ENCODE measurements at regions not wholly inside any gene's neighbourhood (a gene's known extent, or its start where the extent isn't known, plus 50 kb on each side); places are given as distances from the start of the nearest gene placed in this dataset.
"Not testable (repeated sequence)": the region's sequence is repeated elsewhere in the genome, so short reads cannot be mapped to it uniquely, and the experiment has no call there.

- no peak for DNase-seq
Observed at GRCh38 chr10:106378251-106378650, 786.3 kb downstream of the SORCS1 start.

- no peak for DNase-seq
Observed at GRCh38 chr10:106370751-106371150, 793.8 kb downstream of the SORCS1 start.

- no peak for DNase-seq
Observed at GRCh38 chr10:106360870-106361269, 803.6 kb downstream of the SORCS1 start.

GRCh38 chr10:106355450-106355849 is 809.1 kb downstream of the SORCS1 start:
- no peak for DNase-seq

GRCh38 chr10:106348933-106349332 is 815.6 kb downstream of the SORCS1 start:
- DNase-seq, result no peak

- DNase-seq, result no peak
Observed at GRCh38 chr10:106347547-106347946, 817.0 kb downstream of the SORCS1 start.

- not testable (repeated sequence) for DNase-seq
Observed at GRCh38 chr10:106343539-106343938, 821.0 kb downstream of the SORCS1 start.

- no peak for DNase-seq
Observed at GRCh38 chr10:106341356-106341755, 823.1 kb downstream of the SORCS1 start.

- DNase-seq, result no peak
Observed at GRCh38 chr10:106338486-106338885, 826.0 kb downstream of the SORCS1 start.

- no peak for DNase-seq
Observed at GRCh38 chr10:106336874-106337273, 827.6 kb downstream of the SORCS1 start.

- DNase-seq, result no peak
Observed at GRCh38 chr10:106327747-106328146, 836.8 kb downstream of the SORCS1 start.

GRCh38 chr10:106320876-106321275 is 843.6 kb downstream of the SORCS1 start:
- DNase-seq, result no peak

GRCh38 chr10:106320078-106320477 is 844.4 kb downstream of the SORCS1 start:
- DNase-seq, result no peak

- no peak for DNase-seq
Observed at GRCh38 chr10:106317554-106317953, 847.0 kb downstream of the SORCS1 start.

- DNase-seq, result no peak
Observed at GRCh38 chr10:106313041-106313440, 851.5 kb downstream of the SORCS1 start.

- DNase-seq, result no peak
Observed at GRCh38 chr10:106312087-106312486, 852.4 kb downstream of the SORCS1 start.

- DNase-seq, result no peak
Observed at GRCh38 chr10:106311590-106311989, 852.9 kb downstream of the SORCS1 start.

GRCh38 chr10:106310596-106310995 is 853.9 kb downstream of the SORCS1 start:
- DNase-seq, result no peak

GRCh38 chr10:106309376-106309775 is 855.1 kb downstream of the SORCS1 start:
- DNase-seq, result no peak

GRCh38 chr10:106308284-106308683 is 856.2 kb downstream of the SORCS1 start:
- DNase-seq, result no peak

GRCh38 chr10:106304056-106304455 is 860.5 kb downstream of the SORCS1 start:
- no peak for DNase-seq

GRCh38 chr10:106302961-106303360 is 861.5 kb downstream of the SORCS1 start:
- DNase-seq, result no peak

- DNase-seq, result no peak
Observed at GRCh38 chr10:106301146-106301545, 863.4 kb downstream of the SORCS1 start.

GRCh38 chr10:106296750-106297392 is 867.6 kb downstream of the SORCS1 start:
- no peak for DNase-seq

GRCh38 chr10:106284802-106285587 is 879.5 kb downstream of the SORCS1 start:
- no peak for DNase-seq

All from CD4-positive, alpha-beta T cell treated with Interleukin-4 for 4 hours (primary cell).